ENCODE measurements at regions not wholly inside any gene's neighbourhood (a gene's known extent, or its start where the extent isn't known, plus 50 kb on each side); places are given as distances from the start of the nearest gene placed in this dataset.

DNA sequence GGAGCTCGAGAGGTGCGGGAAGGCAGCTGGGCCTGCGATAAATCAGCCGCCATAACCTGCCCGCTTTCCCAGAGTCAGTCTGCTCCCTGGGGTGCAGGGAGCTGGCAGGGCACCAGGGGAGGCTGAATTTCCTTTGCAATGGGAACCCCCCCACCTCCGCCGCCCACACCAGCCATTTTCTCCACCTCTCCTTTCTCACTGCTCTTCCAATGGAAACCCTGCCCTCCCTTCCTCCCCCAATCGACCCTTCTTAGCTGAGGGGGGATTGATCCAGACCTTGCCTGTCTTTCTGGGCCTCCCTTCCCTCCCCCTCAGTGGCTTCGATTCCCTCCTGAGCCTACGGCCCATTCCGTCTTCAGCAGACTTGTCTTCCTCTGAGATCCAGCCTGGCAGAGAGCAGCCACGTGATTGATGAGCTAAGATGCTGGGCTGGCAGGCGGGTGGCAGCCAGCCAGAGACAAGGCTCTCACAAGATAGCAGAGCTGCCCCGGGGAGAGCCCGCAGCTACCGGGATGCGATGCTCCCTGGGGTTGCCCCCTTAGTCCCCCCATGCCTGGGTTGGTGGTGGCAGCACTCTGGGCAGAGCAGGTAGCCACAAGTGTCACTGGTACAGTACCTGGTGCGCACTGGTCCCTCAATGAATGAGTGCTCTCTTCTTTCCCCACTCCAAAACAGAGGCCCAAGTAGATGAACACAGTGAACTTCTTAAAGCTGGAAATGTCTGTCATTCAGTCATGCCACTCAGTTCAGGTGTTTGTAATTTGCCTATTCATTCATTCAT lies 53.7 kb upstream of the FABP6 start:
- peak in 2 of 11 donors; percentile 20 to 38 for DNase-seq (ENCODE audit: extremely low read depth in 1 of 11, low read depth in 9 of 11, low spot score in 4 of 11)

GRCh38 chr5:160174780-160175437 lies 54.4 kb upstream of the FABP6 start:
- DNase-seq (ENCODE audit: extremely low read depth in 1 of 11, low read depth in 9 of 11, low spot score in 4 of 11): no peak

DNA sequence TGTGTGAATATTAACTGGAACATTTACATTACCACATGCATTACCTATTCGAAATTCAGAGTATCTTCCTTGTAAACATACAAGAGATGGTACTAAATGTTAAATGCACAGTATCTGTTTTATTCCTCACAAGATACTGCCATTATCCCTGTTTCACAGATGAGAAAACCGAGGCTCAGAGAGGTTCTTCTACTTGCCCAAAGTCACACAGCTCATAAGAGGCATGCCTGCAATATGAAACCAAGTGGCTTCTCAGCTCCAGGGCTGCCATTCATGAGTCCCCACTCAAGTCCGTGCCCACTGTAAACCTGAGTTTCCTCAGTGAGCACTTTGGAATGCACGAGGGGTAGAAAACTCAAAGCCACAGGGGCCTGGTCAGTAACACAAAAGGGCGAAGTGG lies 55.0 kb upstream of the FABP6 start:
- DNase-seq (ENCODE audit: extremely low read depth in 1 of 11, low read depth in 9 of 11, low spot score in 4 of 11): no peak

GRCh38 chr5:160171666-160172065 lies 52.4 kb upstream of the PWWP2A start:
- DNase-seq (ENCODE audit: extremely low read depth in 1 of 11, low read depth in 9 of 11, low spot score in 4 of 11): no peak

- DNase-seq (ENCODE audit: extremely low read depth in 1 of 11, low read depth in 9 of 11, low spot score in 4 of 11): no peak
Measured at GRCh38 chr5:160169326-160169725, 50.1 kb upstream of the PWWP2A start.

Data from renal cortex interstitium (tissue), 11 donors.